ENCODE measurements at regions not wholly inside any gene's neighbourhood (a gene's known extent, or its start where the extent isn't known, plus 50 kb on each side); places are given as distances from the start of the nearest gene placed in this dataset.

GRCh38 chr7:22576612-22577469 lies 76.9 kb upstream of the STEAP1B start:
- Mint-ChIP-seq H3K9me3 (no peaks in the 10 kb centered on the region), H3K36me3 (peaks cover 2% of the 10 kb centered on the region), H3K4me1 (peaks cover 6% of the 10 kb centered on the region), H3K4me3 (no peak overlapping the region), H3K27me3 (peaks cover 48% of the 10 kb centered on the region), H3K27ac (no peak overlapping the region)
- no peak for DNase-seq

DNA sequence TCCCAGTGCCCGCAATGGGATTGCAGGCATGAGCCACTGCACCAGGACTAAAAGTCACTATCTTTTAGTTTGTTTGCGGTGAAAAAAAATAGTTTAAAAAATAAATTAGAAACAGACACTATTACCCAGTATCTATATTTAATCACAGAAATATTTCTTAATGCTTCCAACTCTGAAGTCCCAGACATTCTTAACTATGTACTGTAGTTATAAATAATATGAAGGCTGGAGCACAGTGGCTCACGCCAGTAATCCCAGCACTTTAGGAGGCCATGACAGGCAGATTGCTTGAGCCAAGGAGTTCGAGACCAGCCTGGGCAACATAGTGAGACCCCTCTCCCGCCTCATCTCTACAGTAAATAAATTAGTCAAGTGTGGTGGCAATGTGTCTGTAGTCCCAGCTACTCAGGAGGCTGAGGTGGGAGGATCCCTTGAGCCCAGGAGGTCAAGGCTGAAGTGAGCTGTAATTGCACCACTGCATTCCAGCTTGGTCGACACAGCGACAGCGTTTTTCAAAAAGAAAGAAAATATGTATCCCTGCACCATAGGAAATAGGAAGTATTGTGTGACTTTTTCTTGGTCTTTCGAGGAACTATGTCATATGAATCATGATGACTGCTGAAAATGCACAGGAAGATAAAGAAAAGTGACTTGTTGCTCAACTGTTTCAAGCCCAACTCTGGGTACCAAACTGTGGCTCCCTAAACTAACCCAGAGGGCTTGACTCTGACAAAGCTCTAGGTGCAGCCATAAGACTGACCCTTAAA lies 74.9 kb upstream of the STEAP1B start:
- peaks cover 63% of the 10 kb centered on the region for H3K27me3 Mint-ChIP-seq
- H3K27ac Mint-ChIP-seq, result no peak overlapping the region
- peaks cover 2% of the 10 kb centered on the region for H3K36me3 Mint-ChIP-seq
- peaks cover 8% of the 10 kb centered on the region for H3K4me1 Mint-ChIP-seq
- no peak for DNase-seq
- no peak overlapping the region for H3K4me3 Mint-ChIP-seq
- H3K9me3 Mint-ChIP-seq, result no peaks in the 10 kb centered on the region

DNA sequence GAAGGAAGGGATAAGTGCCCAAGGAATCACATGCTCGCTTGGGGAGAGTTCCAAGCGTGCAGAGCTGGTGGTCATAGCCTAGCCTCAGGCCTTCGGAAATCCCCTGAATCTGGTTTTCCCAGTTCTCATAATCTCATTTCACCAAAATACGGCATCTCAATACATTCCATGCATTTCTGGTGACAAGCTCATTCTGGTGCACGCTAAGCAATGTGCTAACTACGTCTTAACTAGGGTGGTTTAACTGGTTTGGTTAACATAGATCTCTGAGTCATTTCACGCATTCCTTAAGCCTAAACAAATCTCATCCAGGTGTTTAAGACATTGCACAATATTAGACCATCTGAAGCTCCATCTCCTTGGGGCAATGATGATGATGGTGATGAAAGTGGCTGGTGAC lies 72.9 kb upstream of the STEAP1B start:
- Mint-ChIP-seq H3K9me3 (no peaks in the 10 kb centered on the region), H3K27me3 (peaks cover 70% of the 10 kb centered on the region)

GRCh38 chr7:22572292-22572691 lies 72.3 kb upstream of the STEAP1B start:
- H3K27me3 Mint-ChIP-seq, result peaks cover 71% of the 10 kb centered on the region
- no peak overlapping the region for H3K27ac Mint-ChIP-seq
- H3K4me1 Mint-ChIP-seq, result peaks cover 9% of the 10 kb centered on the region
- DNase-seq, result no peak
- H3K4me3 Mint-ChIP-seq, result no peak overlapping the region
- H3K9me3 Mint-ChIP-seq, result no peaks in the 10 kb centered on the region
- no peaks in the 10 kb centered on the region for H3K36me3 Mint-ChIP-seq

More for the DNA sequence above, 72.9 kb upstream of the STEAP1B start:
- Mint-ChIP-seq H3K4me1 (peaks cover 12% of the 10 kb centered on the region), H3K4me3 (no peak overlapping the region), H3K27ac (no peak overlapping the region), H3K36me3 (no peaks in the 10 kb centered on the region)
- no peak for DNase-seq

GRCh38 chr7:22571766-22572165 lies 71.8 kb upstream of the STEAP1B start:
- H3K9me3 Mint-ChIP-seq, result no peaks in the 10 kb centered on the region
- DNase-seq, result no peak
- no peak overlapping the region for H3K27ac Mint-ChIP-seq
- peaks cover 71% of the 10 kb centered on the region for H3K27me3 Mint-ChIP-seq
- H3K36me3 Mint-ChIP-seq, result no peaks in the 10 kb centered on the region
- no peak overlapping the region for H3K4me3 Mint-ChIP-seq
- peaks cover 9% of the 10 kb centered on the region for H3K4me1 Mint-ChIP-seq

DNA sequence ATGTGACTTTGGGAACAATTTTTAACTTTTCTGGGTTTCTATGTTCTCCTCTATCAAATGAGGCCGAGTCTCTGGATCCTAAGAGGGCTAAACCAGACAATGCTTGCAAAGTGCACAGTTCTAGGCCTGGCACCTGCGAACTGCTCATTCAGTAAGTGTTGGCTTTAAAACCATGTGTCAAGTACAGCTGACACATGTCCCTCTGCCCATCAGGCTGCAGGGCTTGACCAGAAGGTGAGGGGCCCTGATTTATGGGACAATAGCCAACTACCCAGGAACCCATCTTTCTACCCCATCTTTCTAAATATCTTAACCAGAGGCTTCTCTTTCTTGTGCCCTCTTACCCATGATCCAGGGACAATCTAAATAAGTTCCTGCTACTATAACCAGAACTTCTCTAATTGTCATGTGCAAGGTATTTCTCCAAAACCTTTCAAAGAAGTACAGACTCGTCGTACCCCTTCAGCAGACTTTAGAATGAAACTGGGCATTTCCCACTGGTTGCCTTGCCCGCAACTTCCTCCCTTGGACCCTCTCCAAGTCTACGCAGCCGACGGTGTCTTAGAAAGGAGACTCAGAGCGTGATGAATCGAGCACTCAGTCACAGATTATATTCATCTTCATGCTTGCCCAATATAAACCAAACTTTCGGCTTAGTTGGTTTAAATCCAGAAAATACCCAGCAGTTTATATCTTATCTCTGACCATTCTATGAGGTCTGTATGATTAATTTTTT lies 69.8 kb upstream of the STEAP1B start:
- Mint-ChIP-seq H3K27me3 (peaks cover 80% of the 10 kb centered on the region), H3K36me3 (no peaks in the 10 kb centered on the region), H3K4me1 (peaks cover 24% of the 10 kb centered on the region), H3K9me3 (no peaks in the 10 kb centered on the region), H3K27ac (no peak overlapping the region), H3K4me3 (no peak overlapping the region)
- DNase-seq, result peak; percentile 30

- Mint-ChIP-seq H3K4me1 (peaks cover 52% of the 10 kb centered on the region), H3K27me3 (peaks cover 92% of the 10 kb centered on the region), H3K9me3 (no peaks in the 10 kb centered on the region), H3K27ac (no peak overlapping the region), H3K36me3 (no peaks in the 10 kb centered on the region), H3K4me3 (no peak overlapping the region)
- DNase-seq, result no peak
Observed at GRCh38 chr7:22566592-22566991, 66.6 kb upstream of the STEAP1B start.

GRCh38 chr7:22566176-22566575 lies 66.2 kb upstream of the STEAP1B start:
- Mint-ChIP-seq H3K4me1 (peaks cover 52% of the 10 kb centered on the region), H3K4me3 (no peak overlapping the region), H3K36me3 (no peaks in the 10 kb centered on the region), H3K27me3 (peaks cover 91% of the 10 kb centered on the region), H3K9me3 (no peaks in the 10 kb centered on the region), H3K27ac (no peak overlapping the region)
- DNase-seq, result no peak

GRCh38 chr7:22565315-22565811 lies 65.4 kb upstream of the STEAP1B start:
- Mint-ChIP-seq H3K4me3 (no peak overlapping the region), H3K27ac (peak overlapping the region; percentile 34), H3K9me3 (no peaks in the 10 kb centered on the region), H3K27me3 (peaks cover 83% of the 10 kb centered on the region), H3K4me1 (peaks cover 49% of the 10 kb centered on the region), H3K36me3 (no peaks in the 10 kb centered on the region)
- no peak for DNase-seq

- no peaks in the 10 kb centered on the region for H3K9me3 Mint-ChIP-seq
- peaks cover 75% of the 10 kb centered on the region for H3K27me3 Mint-ChIP-seq
- no peak overlapping the region for H3K27ac Mint-ChIP-seq
- no peak for DNase-seq
- H3K4me1 Mint-ChIP-seq, result peaks cover 43% of the 10 kb centered on the region
- H3K36me3 Mint-ChIP-seq, result no peaks in the 10 kb centered on the region
- no peak overlapping the region for H3K4me3 Mint-ChIP-seq
Observed at GRCh38 chr7:22564511-22565045, 64.6 kb upstream of the STEAP1B start.

GRCh38 chr7:22563621-22564241 lies 63.7 kb upstream of the STEAP1B start:
- DNase-seq, result peak; percentile 24
- peaks cover 68% of the 10 kb centered on the region for H3K27me3 Mint-ChIP-seq
- no peaks in the 10 kb centered on the region for H3K36me3 Mint-ChIP-seq
- H3K27ac Mint-ChIP-seq, result no peak overlapping the region
- no peak overlapping the region for H3K4me3 Mint-ChIP-seq
- H3K9me3 Mint-ChIP-seq, result no peaks in the 10 kb centered on the region
- H3K4me1 Mint-ChIP-seq, result peaks cover 43% of the 10 kb centered on the region

DNA sequence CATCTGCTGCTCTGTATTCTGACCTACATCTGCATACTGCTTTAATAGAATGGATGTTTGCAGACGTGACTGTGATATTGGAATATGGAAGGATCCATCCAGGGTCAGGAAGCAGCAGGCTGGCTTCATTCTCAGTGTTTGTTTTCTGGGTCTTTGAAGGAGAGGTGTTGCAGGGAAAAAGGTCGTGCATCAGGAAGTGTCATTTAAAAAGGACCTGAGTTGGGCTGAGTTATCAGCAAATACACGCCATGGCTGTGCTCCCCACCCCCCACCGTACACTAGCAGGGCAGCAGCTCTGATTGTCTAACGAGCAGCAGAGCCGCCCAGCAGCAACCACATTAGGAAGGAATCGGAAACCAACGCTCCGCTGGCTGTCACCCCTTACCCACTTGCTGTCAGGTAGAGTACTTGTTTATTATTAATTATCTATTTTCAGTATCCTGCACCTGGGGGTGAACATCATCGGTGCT lies 63.1 kb upstream of the STEAP1B start:
- H3K27me3 Mint-ChIP-seq, result peaks cover 61% of the 10 kb centered on the region
- peak overlapping the region; percentile 33 for H3K4me3 Mint-ChIP-seq
- H3K36me3 Mint-ChIP-seq, result no peaks in the 10 kb centered on the region
- no peaks in the 10 kb centered on the region for H3K9me3 Mint-ChIP-seq
- no peak for DNase-seq
- H3K27ac Mint-ChIP-seq, result no peak overlapping the region
- peaks cover 43% of the 10 kb centered on the region for H3K4me1 Mint-ChIP-seq

- Mint-ChIP-seq H3K4me3 (no peak overlapping the region), H3K9me3 (no peaks in the 10 kb centered on the region), H3K27ac (no peak overlapping the region), H3K36me3 (no peaks in the 10 kb centered on the region), H3K4me1 (peaks cover 43% of the 10 kb centered on the region), H3K27me3 (peaks cover 52% of the 10 kb centered on the region)
- no peak for DNase-seq
Observed at GRCh38 chr7:22561895-22562593, 62.1 kb upstream of the STEAP1B start.

DNA sequence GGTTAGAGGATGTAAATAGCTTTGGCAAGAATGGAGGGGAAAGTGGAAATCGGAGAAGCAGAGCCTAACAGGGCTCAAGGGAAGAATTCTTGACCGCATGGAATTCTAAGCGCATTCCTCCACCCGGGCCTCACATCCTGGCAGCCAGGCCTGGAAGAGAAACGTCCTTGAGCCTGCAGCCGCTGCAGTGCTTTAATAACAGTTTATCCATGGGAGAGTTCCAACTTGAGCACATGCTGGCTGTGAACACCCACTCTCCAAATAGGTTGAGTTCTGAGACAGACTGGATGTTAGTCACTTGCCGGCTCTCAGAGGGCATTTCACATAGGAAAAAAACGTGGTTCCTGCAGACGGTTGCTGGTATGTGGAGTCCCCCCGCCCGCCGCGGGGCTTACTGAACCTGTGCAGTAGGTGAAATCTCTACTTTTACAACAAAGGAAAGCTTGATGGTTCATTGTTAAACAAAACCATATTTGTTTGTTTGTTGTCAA lies 61.4 kb upstream of the STEAP1B start:
- peaks cover 43% of the 10 kb centered on the region for H3K4me1 Mint-ChIP-seq
- no peaks in the 10 kb centered on the region for H3K9me3 Mint-ChIP-seq
- H3K4me3 Mint-ChIP-seq, result no peak overlapping the region
- peaks cover 46% of the 10 kb centered on the region for H3K27me3 Mint-ChIP-seq
- DNase-seq, result no peak
- no peak overlapping the region for H3K27ac Mint-ChIP-seq
- no peaks in the 10 kb centered on the region for H3K36me3 Mint-ChIP-seq

All from activated naive CD8-positive, alpha-beta T cell treated with anti-CD3 and anti-CD28 coated beads for 36 hours (primary cell).